Choroid plexus epithelial cell (primary cell): ENCODE measurements at regions not wholly inside any gene's neighbourhood (a gene's known extent, or its start where the extent isn't known, plus 50 kb on each side); places are given as distances from the start of the nearest gene placed in this dataset.

Experiments
- DNase-seq: peaks from one replicate; pipeline ENCODE4 v3.0.0-alpha.2; 2010; ENCODE audit warnings: low read depth
- H3K4me3 ChIP-seq: 2 replicates; pipeline ENCODE4 v1.5.1; 2011; ENCODE audit warnings: low read depth, mild to moderate bottlenecking, control low read depth, low read length, moderate library complexity
- CTCF ChIP-seq: conservative IDR thresholded peaks from 2 replicates; pipeline ENCODE4 v1.5.1; 2011; ENCODE audit warnings: low read depth, mild to moderate bottlenecking, control low read depth, inconsistent platforms, low read length, moderate library complexity

GRCh38 chr6:164720-165119, 127.6 kb upstream of the DUSP22 start:
- DNase-seq: no peak
- no peak overlapping the region for H3K4me3 ChIP-seq
- no peak for TF ChIP-seq CTCF

DNA sequence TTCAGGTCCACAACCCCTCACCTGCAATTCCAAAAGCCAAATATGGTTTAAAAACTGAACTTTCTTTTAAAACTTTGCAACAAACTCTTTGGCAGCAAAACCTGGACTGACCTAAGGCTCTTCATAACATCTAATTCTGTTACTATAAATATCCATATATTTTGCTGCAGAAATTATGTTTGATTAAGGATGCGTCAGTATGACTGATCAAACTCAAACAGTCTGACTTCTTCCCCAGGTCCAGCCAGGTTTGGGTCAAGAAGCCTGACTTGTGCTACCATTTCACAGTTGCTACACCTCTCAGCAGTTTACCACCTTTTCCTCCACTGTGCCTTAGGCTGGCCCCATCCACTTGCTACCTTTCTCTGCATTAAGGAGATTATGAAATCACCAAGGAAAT, 127.0 kb upstream of the DUSP22 start:
- no peak for DNase-seq
- H3K4me3 ChIP-seq: no peak overlapping the region
- TF ChIP-seq CTCF: no peak

GRCh38 chr6:165906-166305, 126.4 kb upstream of the DUSP22 start:
- H3K4me3 ChIP-seq: no peak overlapping the region
- peak; percentile 43 for DNase-seq
- no peak for TF ChIP-seq CTCF

- peak; percentile 71 for DNase-seq
- no peak overlapping the region for H3K4me3 ChIP-seq
- TF ChIP-seq CTCF: peak; percentile 54
These were observed 123.3 kb upstream of the DUSP22 start for GRCh38 chr6:168865-169455.

- TF ChIP-seq CTCF: no peak
- H3K4me3 ChIP-seq: no peak overlapping the region
- no peak for DNase-seq
These were observed 118.3 kb upstream of the DUSP22 start for GRCh38 chr6:174036-174435.

DNA sequence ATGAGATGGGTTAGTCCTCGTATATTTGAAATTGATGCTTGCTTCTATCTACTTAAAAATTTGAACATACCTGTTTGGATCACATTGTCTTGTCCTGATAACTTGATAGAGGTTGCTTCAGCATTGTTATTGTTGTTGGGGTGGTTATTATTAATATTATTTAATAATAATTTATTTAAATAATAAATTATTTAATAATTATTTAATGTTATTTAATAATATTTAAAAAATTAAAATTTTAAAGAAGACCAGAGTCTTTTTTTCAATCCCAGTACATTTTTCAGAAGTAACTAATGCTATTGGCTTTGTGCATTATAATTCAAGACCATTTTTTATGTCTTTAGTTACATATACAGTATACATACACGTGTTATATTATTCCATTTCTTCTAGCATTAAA, 116.6 kb upstream of the DUSP22 start:
- DNase-seq: no peak
- no peak overlapping the region for H3K4me3 ChIP-seq
- TF ChIP-seq CTCF: no peak

DNA sequence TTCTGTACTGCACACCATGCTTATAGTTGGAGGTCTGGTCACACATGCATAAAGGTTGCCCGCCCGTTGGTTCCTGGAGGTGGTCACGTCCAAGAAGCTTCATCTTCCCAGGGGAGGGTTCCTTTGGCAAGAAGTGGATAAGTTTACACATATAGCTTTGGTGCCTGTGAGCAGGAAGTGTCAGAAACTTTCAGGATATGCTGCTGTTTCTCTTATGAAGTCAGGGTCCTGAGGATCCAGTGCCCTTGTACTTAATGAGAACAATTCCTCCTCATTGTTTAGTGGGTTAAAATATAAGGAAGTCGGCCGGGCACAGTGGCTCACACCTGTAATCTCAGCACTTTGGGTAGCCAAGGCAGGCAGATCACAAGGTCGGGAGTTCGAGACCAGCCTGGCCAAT, 115.5 kb upstream of the DUSP22 start:
- H3K4me3 ChIP-seq: no peak overlapping the region
- DNase-seq: no peak
- no peak for TF ChIP-seq CTCF
